ENCODE measurements at regions not wholly inside any gene's neighbourhood (a gene's known extent, or its start where the extent isn't known, plus 50 kb on each side); places are given as distances from the start of the nearest gene placed in this dataset.

DNA sequence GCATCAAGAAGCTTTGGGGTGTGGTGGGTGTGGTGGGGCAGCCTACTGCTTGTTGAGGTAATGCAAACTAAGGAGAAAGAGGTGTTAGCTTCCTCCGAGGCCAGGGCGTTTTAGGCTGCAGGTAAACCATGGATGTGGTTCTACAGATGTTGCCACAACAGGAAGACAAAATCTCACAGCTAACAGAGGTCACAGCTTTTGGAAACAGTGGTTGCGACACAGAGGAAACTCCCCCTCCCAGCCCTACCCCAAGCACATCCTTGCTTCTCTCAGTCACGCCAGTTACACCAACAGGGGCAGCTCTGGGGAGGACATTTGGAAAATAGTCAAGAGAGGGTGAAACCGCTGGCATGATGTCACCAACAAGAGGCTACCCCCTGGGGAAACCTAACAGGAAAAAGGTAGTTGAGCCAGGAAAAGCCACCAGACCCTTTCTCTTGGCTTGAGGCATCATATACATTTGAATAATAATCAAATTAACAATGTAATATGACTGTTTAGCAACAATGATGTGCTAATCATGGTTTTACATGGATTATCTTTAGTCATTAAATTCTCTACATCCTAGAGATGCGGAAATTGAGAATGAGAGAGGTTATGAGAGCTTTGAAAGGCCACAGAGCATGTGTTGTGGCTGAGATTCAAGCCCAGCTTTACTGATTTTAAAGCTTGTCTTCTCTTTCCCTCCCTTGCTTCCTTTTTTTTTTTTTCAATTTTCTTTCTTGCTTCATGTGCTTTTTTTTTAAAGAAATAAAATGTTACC is 82.2 kb upstream of the IL12B start:
- no peaks in the 10 kb centered on the region for H3K36me3 ChIP-seq (replicated peaks; ENCODE audit: insufficient read depth, low read length)
- no peak overlapping the region for H2AFZ ChIP-seq (ENCODE audit: low read length)
- TF ChIP-seq EZH2 (optimal IDR thresholded peaks at IDR 0.05; ENCODE audit: low read depth, low read length) (no peak), EZH2phosphoT487 (IDR thresholded peaks at IDR 0.05; ENCODE audit: low read length) (no peak)
- TF ChIP-seq, protein P1, sequence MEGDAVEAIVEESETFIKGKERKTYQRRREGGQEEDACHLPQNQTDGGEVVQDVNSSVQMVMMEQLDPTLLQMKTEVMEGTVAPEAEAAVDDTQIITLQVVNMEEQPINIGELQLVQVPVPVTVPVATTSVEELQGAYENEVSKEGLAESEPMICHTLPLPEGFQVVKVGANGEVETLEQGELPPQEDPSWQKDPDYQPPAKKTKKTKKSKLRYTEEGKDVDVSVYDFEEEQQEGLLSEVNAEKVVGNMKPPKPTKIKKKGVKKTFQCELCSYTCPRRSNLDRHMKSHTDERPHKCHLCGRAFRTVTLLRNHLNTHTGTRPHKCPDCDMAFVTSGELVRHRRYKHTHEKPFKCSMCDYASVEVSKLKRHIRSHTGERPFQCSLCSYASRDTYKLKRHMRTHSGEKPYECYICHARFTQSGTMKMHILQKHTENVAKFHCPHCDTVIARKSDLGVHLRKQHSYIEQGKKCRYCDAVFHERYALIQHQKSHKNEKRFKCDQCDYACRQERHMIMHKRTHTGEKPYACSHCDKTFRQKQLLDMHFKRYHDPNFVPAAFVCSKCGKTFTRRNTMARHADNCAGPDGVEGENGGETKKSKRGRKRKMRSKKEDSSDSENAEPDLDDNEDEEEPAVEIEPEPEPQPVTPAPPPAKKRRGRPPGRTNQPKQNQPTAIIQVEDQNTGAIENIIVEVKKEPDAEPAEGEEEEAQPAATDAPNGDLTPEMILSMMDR (IDR thresholded peaks at IDR 0.05; ENCODE audit: low read length), result no peak
- H3K4me3 ChIP-seq (ENCODE audit: low read length), result no peak overlapping the region
- H3K9ac ChIP-seq (ENCODE audit: low read length), result no peak overlapping the region
- H4K20me1 ChIP-seq (ENCODE audit: insufficient read depth, low read length), result no peaks in the 10 kb centered on the region
- H3K9me2 ChIP-seq (replicated peaks; ENCODE audit: insufficient read depth, low read length), result no peaks in the 10 kb centered on the region
- no peak overlapping the region for H3K27ac ChIP-seq (ENCODE audit: low read length)
- DNase-seq, result no peak
- H3K9me3 ChIP-seq (replicated peaks; ENCODE audit: insufficient read depth, low read length), result no peaks in the 10 kb centered on the region
- H3K27me3 ChIP-seq (replicated peaks; ENCODE audit: insufficient read depth, low read length), result no peaks in the 10 kb centered on the region
- H3K4me1 ChIP-seq (ENCODE audit: low read length), result peaks cover 6% of the 10 kb centered on the region; the same call in 1 of the 2 replicates
- H3F3A ChIP-seq (ENCODE audit: insufficient read depth, low read length), result no peaks in the 10 kb centered on the region
- H3K79me2 ChIP-seq (ENCODE audit: low read length), result no peaks in the 10 kb centered on the region
- no peak overlapping the region for H3K4me2 ChIP-seq (ENCODE audit: low read depth, low read length)

DNA sequence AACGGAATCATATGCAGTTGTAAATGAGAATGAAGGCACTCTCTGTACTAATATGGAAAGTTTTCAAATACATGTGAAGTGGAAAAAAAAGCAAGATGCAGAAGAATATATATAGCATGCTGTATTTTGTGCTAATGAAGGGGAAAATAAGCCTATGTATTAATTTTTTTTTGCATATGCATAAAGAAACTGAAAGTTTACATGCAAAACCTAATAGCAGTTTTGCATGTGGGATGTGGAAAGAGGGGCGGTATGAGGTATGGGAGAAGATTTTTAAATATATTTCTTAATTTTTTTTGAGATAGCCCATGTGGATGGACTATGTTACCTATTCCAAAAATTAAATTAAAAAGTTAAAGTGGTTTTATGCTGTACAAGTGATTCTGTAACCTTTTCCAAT is 83.7 kb upstream of the IL12B start:
- DNase-seq, result no peak
- Histone ChIP-seq H3K27me3 (replicated peaks; ENCODE audit: insufficient read depth, low read length) (no peaks in the 10 kb centered on the region), H3K79me2 (ENCODE audit: low read length) (no peaks in the 10 kb centered on the region), H3K36me3 (replicated peaks; ENCODE audit: insufficient read depth, low read length) (no peaks in the 10 kb centered on the region), H3K27ac (ENCODE audit: low read length) (no peak overlapping the region), H3F3A (ENCODE audit: insufficient read depth, low read length) (no peaks in the 10 kb centered on the region), H2AFZ (ENCODE audit: low read length) (no peak overlapping the region), H3K9me2 (replicated peaks; ENCODE audit: insufficient read depth, low read length) (no peaks in the 10 kb centered on the region), H3K9ac (ENCODE audit: low read length) (no peak overlapping the region), H4K20me1 (ENCODE audit: insufficient read depth, low read length) (no peaks in the 10 kb centered on the region), H3K4me1 (ENCODE audit: low read length) (peaks cover 4% of the 10 kb centered on the region; the same call in 1 of the 2 replicates), H3K4me2 (ENCODE audit: low read depth, low read length) (no peak overlapping the region), H3K4me3 (ENCODE audit: low read length) (no peak overlapping the region), H3K9me3 (replicated peaks; ENCODE audit: insufficient read depth, low read length) (no peaks in the 10 kb centered on the region)
- TF ChIP-seq EZH2 (optimal IDR thresholded peaks at IDR 0.05; ENCODE audit: low read depth, low read length) (no peak), EZH2phosphoT487 (IDR thresholded peaks at IDR 0.05; ENCODE audit: low read length) (no peak)
- TF ChIP-seq, protein P1 (IDR thresholded peaks at IDR 0.05; ENCODE audit: low read length), result no peak

DNA sequence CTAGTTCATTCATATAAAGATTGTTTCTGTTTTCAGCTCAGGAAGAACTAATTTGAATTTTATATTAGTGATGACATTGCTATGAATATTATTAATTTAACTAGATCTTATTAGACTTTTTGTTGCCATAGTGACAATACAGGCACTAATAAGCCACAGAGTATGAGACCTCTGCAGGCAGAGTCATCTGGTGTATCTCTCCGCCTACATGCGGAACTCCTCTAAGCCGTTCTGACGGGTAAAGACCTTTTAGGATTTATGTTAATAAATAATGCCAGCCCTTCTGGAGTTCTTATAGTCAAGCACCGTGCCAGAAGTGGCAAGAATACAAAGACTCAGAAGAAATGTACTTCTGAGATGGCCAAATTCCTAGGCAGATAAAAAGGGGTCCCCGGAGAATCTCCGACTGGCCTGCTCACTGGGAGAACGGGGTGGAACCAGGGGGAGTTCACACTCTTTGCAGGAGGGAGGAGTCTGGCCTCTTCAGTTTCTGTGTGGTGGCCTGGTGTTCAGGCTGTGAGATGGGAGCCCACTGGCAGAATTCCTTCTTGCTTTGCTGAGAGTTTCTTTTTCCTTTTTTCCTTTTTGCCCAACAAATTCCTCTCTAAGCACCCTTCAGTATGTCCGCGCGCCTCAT is 85.1 kb upstream of the IL12B start:
- Histone ChIP-seq H3K36me3 (replicated peaks; ENCODE audit: insufficient read depth, low read length) (no peaks in the 10 kb centered on the region), H3K4me2 (ENCODE audit: low read depth, low read length) (no peak overlapping the region), H3K9ac (ENCODE audit: low read length) (no peak overlapping the region), H3K9me2 (replicated peaks; ENCODE audit: insufficient read depth, low read length) (no peaks in the 10 kb centered on the region), H3K4me3 (ENCODE audit: low read length) (no peak overlapping the region), H3K27ac (ENCODE audit: low read length) (no peak overlapping the region), H3K9me3 (replicated peaks; ENCODE audit: insufficient read depth, low read length) (no peaks in the 10 kb centered on the region), H3F3A (ENCODE audit: insufficient read depth, low read length) (no peaks in the 10 kb centered on the region), H4K20me1 (ENCODE audit: insufficient read depth, low read length) (no peaks in the 10 kb centered on the region), H3K4me1 (ENCODE audit: low read length) (no peaks in the 10 kb centered on the region), H3K79me2 (ENCODE audit: low read length) (no peaks in the 10 kb centered on the region), H2AFZ (ENCODE audit: low read length) (no peak overlapping the region), H3K27me3 (replicated peaks; ENCODE audit: insufficient read depth, low read length) (no peaks in the 10 kb centered on the region)
- DNase-seq, result no peak
- no peak for TF ChIP-seq EZH2 (optimal IDR thresholded peaks at IDR 0.05; ENCODE audit: low read depth, low read length)
- TF ChIP-seq EZH2phosphoT487 (IDR thresholded peaks at IDR 0.05; ENCODE audit: low read length), result no peak
- TF ChIP-seq, protein P1 (IDR thresholded peaks at IDR 0.05; ENCODE audit: low read length), result no peak
